ENCODE measurements at regions not wholly inside any gene's neighbourhood (a gene's known extent, or its start where the extent isn't known, plus 50 kb on each side); places are given as distances from the start of the nearest gene placed in this dataset.

DNA sequence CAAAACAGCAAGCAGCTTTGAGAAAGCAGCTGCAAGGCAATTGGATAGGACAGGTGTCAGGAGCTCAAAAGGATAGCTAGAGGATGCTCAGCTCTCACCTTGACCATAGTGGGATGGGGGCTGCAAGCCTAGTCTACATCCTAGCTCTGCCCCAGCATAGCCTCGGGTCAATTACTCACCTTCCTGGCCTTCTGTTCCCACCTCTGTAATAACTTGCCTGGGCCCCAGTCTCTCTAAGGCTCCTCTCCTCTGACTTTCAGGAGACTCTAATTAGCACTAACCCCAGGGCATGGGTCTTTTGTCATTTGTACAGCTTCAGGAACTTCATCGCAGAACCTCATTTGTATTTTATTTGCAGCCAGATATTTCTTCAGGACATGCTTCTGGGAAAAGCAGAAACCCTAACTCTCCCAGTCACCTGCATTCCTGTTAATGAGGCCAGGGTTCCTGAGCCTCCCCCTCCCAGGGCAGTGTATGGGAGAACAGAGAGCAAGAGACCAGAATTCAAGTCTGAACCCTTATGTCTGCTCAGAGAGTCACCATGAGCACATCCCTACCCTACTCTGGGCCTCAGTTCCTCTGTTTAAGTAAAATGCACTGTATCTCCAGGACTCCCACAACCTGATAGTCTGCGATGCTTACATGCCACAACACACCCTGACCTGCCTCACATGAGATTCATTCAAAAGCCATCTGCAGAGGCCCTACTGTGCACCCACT lies 108.1 kb downstream of the MATN1 start:
- DNase-seq (ENCODE audit: low spot score) (no peak), ATAC-seq (no peak)
- intact Hi-C loops (cut with DNase I) = no loop called here

- intact Hi-C loops (cut with DNase I) = no loop called here
- DNase-seq (ENCODE audit: low spot score) = no peak
- no peak for ATAC-seq
These were observed 110.2 kb downstream of the MATN1 start for GRCh38 chr1:30613188-30613587.

GRCh38 chr1:30612536-30613065 lies 110.8 kb downstream of the MATN1 start:
- intact Hi-C loops (cut with DNase I) = no loop called here
- DNase-seq (ENCODE audit: low spot score) = no peak
- no peak for ATAC-seq

DNA sequence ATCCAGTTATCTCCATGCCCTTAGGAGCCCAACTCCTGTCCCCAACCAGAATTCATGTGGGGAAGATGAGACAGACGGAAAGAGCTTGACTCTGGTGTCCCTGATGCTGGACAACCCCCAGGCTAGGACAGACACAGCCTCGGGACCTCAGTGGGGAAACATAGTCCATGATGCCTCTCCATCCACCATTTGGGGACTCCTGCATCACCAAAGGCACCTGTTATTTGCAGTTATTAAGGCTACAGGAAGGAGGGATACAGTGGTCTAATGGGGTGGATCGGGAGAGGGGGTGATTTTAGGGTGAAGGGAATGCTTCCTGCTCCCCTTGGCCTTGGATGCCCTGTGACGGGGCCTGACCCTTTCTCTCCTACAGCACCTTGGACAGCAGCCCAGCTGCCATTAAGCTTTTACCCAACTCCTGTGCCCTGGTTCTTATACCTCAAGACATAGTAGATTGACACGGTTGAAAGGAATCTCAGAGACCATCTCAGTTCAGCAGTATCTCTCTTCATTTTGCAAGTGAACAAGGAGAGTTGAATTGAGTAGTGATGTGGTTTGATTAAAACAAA lies 111.6 kb downstream of the MATN1 start:
- no peak for ATAC-seq
- no peak for DNase-seq (ENCODE audit: low spot score)
- intact Hi-C loops (cut with DNase I) = no loop called here

GRCh38 chr1:30610917-30611316 lies 112.5 kb downstream of the MATN1 start:
- ATAC-seq = no peak
- intact Hi-C loops (cut with DNase I) = no loop called here
- DNase-seq (ENCODE audit: low spot score) = no peak

DNA sequence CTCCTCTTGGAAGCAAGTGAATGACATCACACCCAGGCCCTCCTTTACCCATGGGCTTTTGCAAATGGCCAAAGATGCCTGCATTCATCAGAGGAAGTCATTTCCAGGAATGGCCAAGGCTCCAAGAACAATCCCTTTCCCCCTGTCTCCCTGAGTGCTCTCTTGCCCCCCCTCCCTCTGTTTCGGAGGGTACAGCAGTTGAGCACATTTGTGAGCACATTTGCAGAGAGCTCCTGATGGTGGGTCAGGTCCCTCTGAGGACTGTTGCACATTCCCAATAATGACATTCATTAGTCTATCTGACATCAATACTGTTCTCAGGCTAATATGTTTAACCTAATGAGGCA lies 113.4 kb downstream of the MATN1 start:
- no peak for ATAC-seq
- no peak for DNase-seq (ENCODE audit: low spot score)
- intact Hi-C loops (cut with DNase I) = loop anchor here (10.0 kb wide), 1 partner anchor 1215 kb away; no protein-coding TSS in a partner anchor

- DNase-seq (ENCODE audit: low spot score) (no peak), ATAC-seq (no peak)
These were observed 113.9 kb downstream of the MATN1 start for GRCh38 chr1:30609336-30609998.

DNA sequence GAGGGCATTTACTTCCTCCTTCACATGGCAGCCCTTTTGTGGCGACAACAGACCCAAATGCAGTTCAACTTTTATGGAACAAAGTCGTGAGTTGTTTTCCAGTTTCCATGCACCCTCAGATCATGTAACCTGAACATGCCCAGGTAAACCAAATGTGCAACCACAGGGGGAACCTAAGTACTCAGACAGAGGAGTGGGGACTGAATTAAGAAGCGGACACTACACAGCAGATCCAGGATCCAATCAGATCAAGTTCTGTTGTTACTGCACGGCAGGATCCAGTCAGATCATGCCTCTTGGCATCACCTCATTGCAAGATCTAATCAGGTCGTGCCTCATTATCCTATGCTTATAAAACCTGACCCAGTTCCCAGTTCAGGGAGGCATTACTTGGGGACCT lies 115.7 kb downstream of the MATN1 start:
- intact Hi-C loops (cut with DNase I) = loop anchor here (10.0 kb wide), 1 partner anchor 1217 kb away; no protein-coding TSS in a partner anchor
- no peak for ATAC-seq
- no peak for DNase-seq (ENCODE audit: low spot score)

More at GRCh38 chr1:30609336-30609998, 113.9 kb downstream of the MATN1 start:
- intact Hi-C loops (cut with DNase I) = loop anchor here (10.0 kb wide), 1 partner anchor 1215 kb away; no protein-coding TSS in a partner anchor

DNA sequence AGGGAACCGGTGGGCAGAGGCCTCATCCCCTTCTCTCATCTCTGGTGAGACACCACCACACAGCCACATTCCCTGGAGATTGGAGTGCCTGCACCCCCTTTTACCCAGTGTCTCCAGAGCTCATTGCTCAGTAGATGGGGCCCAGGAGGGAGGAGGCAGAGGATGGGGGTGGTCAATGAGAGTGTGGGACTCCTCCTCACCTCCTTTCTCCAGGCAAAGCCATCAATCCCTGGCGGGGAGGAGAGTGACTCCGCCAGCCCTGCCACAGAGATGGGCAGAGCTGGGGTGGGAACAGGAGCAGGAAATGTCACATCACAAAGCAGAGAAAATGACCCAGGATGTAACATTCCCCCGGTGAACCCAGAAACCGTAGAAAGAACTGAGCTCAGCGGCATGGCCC lies 117.2 kb downstream of the MATN1 start:
- ATAC-seq (no peak), DNase-seq (ENCODE audit: low spot score) (no peak)
- intact Hi-C loops (cut with DNase I) = loop anchor here (10.0 kb wide), 1 partner anchor 1219 kb away; no protein-coding TSS in a partner anchor

DNA sequence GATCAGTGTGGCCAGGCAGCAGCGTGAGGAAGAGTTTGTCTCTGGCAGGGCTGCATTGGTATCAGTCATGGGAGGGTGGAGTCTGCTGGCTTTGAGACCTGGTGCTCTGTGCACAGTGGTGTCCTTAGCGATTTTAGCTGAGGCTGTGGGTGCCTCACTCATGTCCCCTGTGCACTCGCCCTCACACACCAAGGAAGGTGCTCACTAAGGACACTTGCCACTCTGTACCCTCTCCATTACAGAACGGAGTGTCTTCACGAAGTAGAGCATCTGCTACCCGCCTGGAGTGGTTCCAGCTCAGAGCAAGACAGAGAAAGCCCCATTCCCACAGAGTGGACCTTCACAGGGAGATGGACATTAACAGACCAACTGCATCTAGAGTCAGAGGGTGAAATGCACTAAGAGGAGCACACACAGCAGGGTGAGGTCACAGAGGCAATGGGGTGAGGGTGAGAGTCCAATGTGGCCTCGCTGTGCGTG lies 117.9 kb downstream of the MATN1 start:
- intact Hi-C loops (cut with DNase I) = loop anchor here (10.0 kb wide), 1 partner anchor 1219 kb away; no protein-coding TSS in a partner anchor
- DNase-seq (ENCODE audit: low spot score) (no peak), ATAC-seq (no peak)

GRCh38 chr1:30604801-30605440 lies 118.5 kb downstream of the MATN1 start:
- intact Hi-C loops (cut with DNase I) = loop anchor here (10.0 kb wide), 1 partner anchor 1220 kb away; no protein-coding TSS in a partner anchor
- DNase-seq (ENCODE audit: low spot score) (no peak), ATAC-seq (no peak)

DNA sequence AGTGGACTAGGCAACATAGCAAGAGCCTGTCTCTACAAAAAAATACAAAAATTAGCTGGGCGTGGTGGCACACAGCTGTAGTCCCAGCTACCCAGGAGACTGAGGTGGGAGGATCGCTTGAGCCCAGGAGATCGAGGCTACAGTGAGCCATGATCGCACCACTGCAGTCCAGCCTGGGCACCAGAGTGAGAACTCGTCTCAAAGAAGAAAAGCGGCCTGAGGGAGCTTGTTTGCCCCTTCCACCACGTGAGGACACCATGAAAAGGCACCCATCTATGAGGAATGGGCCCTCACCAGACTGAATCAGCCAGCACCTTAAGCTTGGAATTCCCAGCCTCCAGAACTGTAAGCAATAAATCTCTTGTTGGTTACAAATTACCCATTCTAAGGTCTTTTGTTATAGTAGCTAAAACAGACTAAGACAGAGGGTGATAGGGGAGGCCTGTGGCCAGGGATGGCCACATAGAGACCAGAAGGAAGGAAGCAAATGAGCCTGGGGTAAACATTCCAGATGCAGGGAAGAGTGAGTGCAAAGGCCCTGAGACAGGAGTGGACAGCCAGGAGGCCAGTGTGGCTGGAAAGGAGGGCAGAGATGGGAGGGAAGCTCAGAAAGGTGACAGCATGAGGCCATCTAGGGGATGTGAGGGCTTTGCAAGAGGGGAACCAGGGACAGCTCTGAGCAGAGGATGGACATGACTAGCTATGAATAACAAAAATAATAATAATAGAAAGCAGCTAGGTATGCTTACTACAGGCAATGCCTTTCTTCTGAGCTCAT lies 120.1 kb downstream of the MATN1 start:
- intact Hi-C loops (cut with DNase I) = loop anchor here (10.0 kb wide), 1 partner anchor 1222 kb away; no protein-coding TSS in a partner anchor
- ATAC-seq (no peak), DNase-seq (ENCODE audit: low spot score) (no peak)

- ATAC-seq (no peak), DNase-seq (ENCODE audit: low spot score) (no peak)
- intact Hi-C loops (cut with DNase I) = loop anchor here (10.0 kb wide), 1 partner anchor 1223 kb away; no protein-coding TSS in a partner anchor
These were observed 121.9 kb downstream of the MATN1 start for GRCh38 chr1:30601316-30602085.

DNA sequence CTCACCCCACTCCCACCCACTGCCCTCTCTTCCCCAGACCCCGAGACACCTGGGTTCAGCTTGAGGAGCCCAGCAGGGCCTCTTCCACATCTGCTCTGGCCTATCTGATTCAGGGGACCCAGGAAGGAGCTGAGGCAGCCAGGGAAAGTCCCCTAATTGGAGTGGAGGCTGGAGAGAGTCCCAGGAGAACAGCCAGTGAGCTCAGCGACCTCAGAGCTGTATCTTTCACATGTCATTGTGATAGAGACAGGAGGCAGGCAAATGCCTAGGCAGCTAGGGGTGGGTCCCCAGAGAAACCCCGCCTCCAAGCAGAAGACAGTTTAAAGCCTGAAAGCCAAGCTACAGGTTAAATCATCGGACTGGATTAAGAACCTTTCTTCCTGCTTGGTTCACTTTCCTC lies 122.7 kb downstream of the MATN1 start:
- ATAC-seq = no peak
- no peak for DNase-seq (ENCODE audit: low spot score)

GRCh38 chr1:30600258-30600657 lies 123.1 kb downstream of the MATN1 start:
- intact Hi-C loops (cut with DNase I) = loop anchor here (10.0 kb wide), 1 partner anchor 1225 kb away; no protein-coding TSS in a partner anchor
- DNase-seq (ENCODE audit: low spot score) (no peak), ATAC-seq (no peak)

More for the DNA sequence above, 122.7 kb downstream of the MATN1 start:
- intact Hi-C loops (cut with DNase I) = loop anchor here (10.0 kb wide), 1 partner anchor 1224 kb away; no protein-coding TSS in a partner anchor

DNA sequence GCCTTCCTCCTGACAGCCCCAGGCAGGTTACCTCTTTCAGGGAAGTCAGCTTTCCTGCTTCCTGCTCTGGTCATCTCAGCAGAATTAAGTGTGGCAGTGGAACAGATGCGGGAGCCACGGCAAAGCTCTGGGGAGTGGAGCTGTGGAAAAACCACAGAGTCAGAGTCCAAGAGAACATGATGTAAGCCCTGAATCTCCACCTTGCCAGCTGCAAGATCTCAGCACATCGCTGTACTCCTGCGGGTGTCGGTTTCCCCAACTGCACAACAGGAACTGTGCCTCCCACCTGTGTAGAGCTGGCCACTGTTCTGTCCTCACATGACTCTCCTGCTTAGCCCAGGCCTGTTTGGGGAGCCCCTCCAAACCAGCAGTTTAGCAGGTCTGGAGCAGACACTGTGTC lies 123.7 kb downstream of the MATN1 start:
- DNase-seq (ENCODE audit: low spot score) = no peak
- ATAC-seq = peak; percentile 83
- intact Hi-C loops (cut with DNase I) = loop anchor here (10.0 kb wide), 1 partner anchor 1225 kb away; no protein-coding TSS in a partner anchor

DNA sequence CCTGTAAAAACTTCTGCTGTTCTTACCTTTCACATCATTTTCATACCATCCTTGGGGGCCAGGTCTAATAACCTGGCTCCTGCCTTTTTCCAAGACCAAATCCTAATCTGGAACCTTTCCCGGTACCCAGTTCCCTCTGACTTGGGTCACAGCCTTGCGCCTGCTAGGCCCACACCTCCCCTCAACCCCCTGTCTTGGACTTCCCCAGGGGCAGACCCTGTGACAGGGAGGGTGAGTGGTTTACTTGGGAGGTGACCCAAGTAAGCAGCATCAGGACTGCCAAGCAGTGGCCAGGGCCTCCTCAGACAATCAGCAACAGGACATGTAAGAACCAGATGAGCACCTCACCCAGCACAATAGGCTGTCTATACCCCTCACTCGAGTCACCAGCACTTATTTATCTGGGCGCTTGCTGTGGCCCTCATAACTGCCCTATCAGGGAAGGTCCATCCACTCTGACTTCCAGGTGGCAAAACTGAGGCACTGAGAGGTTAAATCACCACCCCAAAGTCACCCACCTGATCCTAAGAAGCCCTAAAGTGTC lies 124.7 kb downstream of the MATN1 start:
- ATAC-seq (no peak), DNase-seq (ENCODE audit: low spot score) (no peak)
- intact Hi-C loops (cut with DNase I) = no loop called here

Data from sciatic nerve (tissue), 2 donors.